ENCODE measurements at regions not wholly inside any gene's neighbourhood (a gene's known extent, or its start where the extent isn't known, plus 50 kb on each side); places are given as distances from the start of the nearest gene placed in this dataset.

DNA sequence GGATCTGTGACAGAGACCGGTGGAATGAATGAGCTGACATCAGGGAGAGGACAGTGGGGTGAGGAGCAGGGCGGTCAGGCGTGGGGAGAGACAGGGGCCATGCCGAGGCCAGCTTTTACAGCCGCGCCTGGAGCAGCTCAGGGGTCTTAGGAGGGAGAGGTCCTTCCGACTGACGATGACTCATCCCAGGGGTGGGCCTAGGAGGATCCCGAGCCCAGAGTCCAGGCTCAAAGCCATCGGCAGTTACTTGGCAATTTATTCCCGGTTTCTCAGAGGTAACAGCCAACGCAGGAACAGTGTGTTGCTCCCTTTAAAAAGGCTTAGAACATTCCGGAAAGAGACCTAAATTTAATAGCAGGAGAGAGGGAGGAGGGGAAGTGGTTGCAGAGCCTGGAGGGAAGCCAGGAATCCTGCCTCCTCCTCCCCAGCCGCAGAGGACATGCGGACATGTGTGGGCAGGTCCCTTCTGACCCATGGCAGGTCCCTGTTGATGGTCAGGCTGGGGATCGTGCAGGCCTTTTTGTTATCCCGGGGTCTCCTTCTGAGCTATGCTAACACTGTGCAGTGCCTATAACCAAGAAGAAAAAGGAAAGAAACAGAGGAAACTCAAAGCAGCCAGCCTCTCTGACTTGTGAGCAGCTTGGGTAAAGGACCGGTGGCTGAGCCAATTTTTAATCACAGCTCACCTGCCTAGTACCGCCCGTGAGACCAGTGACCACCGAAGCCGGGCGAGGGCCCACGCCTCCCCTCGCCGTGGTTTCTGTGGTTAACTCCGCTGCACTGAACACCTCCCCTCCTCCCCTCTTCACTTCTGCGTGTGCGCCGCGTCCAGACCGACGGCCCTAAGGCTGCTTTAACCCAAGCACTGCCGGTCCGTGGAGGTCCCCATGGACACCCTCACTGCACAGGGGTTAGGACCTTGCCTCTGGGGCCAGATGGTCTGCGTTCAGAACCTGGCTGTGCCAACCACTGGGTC lies 392.4 kb upstream of the PROK2 start:
- Mint-ChIP-seq H3K9me3 (no peaks in the 10 kb centered on the region), H3K36me3 (ENCODE audit: low read depth) (no peaks in the 10 kb centered on the region), H3K27ac (peak overlapping the region; percentile 32), H3K27me3 (ENCODE audit: low read depth, poor library complexity) (peaks cover 11% of the 10 kb centered on the region), H3K4me3 (no peak overlapping the region), H3K4me1 (peaks cover 53% of the 10 kb centered on the region)
- TF ChIP-seq, protein P1, sequence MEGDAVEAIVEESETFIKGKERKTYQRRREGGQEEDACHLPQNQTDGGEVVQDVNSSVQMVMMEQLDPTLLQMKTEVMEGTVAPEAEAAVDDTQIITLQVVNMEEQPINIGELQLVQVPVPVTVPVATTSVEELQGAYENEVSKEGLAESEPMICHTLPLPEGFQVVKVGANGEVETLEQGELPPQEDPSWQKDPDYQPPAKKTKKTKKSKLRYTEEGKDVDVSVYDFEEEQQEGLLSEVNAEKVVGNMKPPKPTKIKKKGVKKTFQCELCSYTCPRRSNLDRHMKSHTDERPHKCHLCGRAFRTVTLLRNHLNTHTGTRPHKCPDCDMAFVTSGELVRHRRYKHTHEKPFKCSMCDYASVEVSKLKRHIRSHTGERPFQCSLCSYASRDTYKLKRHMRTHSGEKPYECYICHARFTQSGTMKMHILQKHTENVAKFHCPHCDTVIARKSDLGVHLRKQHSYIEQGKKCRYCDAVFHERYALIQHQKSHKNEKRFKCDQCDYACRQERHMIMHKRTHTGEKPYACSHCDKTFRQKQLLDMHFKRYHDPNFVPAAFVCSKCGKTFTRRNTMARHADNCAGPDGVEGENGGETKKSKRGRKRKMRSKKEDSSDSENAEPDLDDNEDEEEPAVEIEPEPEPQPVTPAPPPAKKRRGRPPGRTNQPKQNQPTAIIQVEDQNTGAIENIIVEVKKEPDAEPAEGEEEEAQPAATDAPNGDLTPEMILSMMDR (IDR thresholded peaks at IDR 0.05) = no peak
- DNase-seq = peak; percentile 50

DNA sequence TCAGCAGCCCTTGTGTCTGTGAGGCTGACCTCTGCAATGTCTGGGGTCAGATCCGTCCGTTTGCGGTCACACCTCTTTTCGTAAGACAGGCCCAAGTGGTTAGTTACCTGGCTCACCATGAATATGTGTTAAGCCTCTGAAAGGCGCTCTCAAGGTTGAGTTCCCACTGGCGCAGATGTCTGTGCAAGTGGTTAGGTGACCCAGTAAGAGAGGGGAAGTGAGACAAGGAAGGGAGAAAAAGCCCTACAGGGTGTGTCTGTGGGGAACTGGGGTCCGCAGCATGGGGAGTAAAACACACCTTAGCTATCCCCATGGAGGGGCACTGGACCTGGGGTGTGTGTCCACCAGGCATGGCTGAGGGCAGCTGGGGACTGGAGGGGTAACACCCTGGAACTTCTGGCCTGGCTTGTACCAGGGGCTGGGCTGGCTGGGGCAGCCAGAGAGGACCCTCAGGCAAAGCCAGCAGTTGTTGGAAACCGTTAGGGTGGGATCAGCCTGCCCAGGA lies 391.6 kb upstream of the PROK2 start:
- TF ChIP-seq, protein P1 (IDR thresholded peaks at IDR 0.05) = no peak
- Mint-ChIP-seq H3K27ac (peak overlapping the region; percentile 77), H3K27me3 (ENCODE audit: low read depth, poor library complexity) (peaks cover 13% of the 10 kb centered on the region), H3K9me3 (no peaks in the 10 kb centered on the region), H3K4me1 (peaks cover 50% of the 10 kb centered on the region), H3K36me3 (ENCODE audit: low read depth) (no peaks in the 10 kb centered on the region), H3K4me3 (peak overlapping the region; percentile 39)
- no peak for DNase-seq

DNA sequence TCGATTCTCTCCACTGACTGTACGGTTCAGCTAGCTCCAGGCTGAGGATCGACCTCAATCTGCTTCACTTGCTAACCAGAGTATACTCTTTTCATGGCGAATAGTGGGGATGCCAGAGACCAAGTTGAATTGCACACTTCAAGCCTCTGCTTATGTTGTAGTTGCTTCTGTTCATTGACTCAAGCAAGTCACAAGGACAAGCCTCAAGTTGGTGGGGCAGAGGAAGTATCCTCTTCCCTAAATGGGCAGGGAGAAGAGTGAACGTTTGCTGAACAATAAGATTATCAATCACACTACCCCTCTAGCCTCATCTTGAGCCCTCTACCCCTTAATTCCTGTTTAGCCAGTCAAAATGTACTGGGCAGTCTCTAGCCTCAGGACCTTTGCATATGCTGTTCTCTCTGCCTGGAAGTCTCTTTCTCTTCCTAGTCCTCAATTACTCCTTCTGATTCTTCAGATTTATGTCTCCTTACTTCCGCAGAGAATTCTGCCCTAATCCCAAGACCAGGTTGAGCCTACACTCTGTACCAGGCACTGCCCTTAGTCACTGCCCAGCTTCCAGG lies 390.4 kb upstream of the PROK2 start:
- DNase-seq = no peak
- Mint-ChIP-seq H3K27me3 (ENCODE audit: low read depth, poor library complexity) (peaks cover 16% of the 10 kb centered on the region), H3K27ac (no peak overlapping the region), H3K4me1 (peaks cover 53% of the 10 kb centered on the region), H3K4me3 (no peak overlapping the region), H3K9me3 (no peaks in the 10 kb centered on the region), H3K36me3 (ENCODE audit: low read depth) (no peaks in the 10 kb centered on the region)
- TF ChIP-seq, protein P1 (IDR thresholded peaks at IDR 0.05) = no peak

DNA sequence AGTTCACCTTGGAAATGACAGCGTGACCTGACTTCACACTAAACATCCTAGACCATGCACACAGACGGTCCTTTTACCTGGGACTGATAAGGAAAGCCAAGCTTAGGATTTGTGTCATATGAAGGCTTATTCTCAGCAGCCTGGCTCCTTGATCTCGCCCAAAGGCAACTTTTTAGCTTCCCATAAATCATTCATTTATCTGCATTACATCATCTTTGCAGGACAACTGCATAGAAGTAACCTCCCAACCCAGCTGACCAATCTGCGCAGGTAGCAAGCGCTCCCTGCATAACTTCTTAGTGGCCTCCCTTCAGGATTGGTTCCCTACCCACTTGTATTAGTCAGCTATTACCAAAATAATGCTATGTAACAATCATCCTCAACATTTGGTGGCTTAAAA lies 389.9 kb upstream of the PROK2 start:
- Mint-ChIP-seq H3K4me1 (peaks cover 53% of the 10 kb centered on the region), H3K36me3 (ENCODE audit: low read depth) (no peaks in the 10 kb centered on the region), H3K27ac (no peak overlapping the region), H3K4me3 (no peak overlapping the region), H3K9me3 (no peaks in the 10 kb centered on the region), H3K27me3 (ENCODE audit: low read depth, poor library complexity) (peaks cover 16% of the 10 kb centered on the region)
- no peak for DNase-seq
- TF ChIP-seq, protein P1 (IDR thresholded peaks at IDR 0.05) = no peak

DNA sequence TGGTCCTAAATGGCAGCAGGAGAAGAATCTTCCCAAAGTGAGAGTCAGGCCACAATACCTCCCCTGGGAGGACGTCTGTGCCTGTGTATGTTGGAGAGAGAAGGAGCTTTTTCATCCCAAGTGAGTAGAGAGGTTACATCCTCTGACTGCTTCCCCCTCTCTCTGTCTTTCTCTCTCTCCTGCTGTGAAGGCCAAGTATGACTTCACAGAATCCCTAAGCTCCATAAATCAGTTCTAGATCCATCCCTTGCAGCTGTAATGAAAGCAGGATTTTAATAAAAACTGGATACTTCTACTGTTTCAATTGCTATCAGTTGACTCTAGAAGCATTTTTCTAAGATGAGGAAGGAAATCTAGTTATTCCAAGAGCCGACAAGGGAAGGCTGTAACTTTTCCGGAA lies 389.1 kb upstream of the PROK2 start:
- H3K9me3 Mint-ChIP-seq = no peaks in the 10 kb centered on the region
- peaks cover 14% of the 10 kb centered on the region for H3K27me3 Mint-ChIP-seq (ENCODE audit: low read depth, poor library complexity)
- no peak for DNase-seq
- peaks cover 50% of the 10 kb centered on the region for H3K4me1 Mint-ChIP-seq
- TF ChIP-seq, protein P1 (IDR thresholded peaks at IDR 0.05) = no peak
- H3K27ac Mint-ChIP-seq = no peak overlapping the region
- H3K36me3 Mint-ChIP-seq (ENCODE audit: low read depth) = no peaks in the 10 kb centered on the region
- H3K4me3 Mint-ChIP-seq = no peak overlapping the region
